ENCODE measurements at regions not wholly inside any gene's neighbourhood (a gene's known extent, or its start where the extent isn't known, plus 50 kb on each side); places are given as distances from the start of the nearest gene placed in this dataset.

DNA sequence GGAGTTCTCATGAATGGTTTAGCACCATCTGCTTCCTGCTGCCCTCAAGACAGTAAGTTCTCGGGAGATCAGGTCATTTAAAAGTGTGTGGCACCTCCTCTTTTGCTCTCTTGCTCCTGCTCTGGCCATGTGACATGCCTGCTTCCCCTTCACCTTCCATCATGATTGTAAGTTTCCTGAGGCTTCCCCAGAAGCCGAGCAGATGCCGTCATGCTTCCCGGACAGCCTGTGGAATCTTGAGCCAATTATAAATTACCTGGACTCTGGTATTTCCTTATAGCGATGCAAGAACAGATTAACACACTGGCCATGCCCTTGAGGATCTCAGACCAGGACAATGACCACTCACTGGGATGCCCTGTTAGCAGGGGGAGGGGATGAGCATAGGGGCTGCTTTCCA is 212.3 kb downstream of the MATN1 start:
- TF ChIP-seq, protein P1, sequence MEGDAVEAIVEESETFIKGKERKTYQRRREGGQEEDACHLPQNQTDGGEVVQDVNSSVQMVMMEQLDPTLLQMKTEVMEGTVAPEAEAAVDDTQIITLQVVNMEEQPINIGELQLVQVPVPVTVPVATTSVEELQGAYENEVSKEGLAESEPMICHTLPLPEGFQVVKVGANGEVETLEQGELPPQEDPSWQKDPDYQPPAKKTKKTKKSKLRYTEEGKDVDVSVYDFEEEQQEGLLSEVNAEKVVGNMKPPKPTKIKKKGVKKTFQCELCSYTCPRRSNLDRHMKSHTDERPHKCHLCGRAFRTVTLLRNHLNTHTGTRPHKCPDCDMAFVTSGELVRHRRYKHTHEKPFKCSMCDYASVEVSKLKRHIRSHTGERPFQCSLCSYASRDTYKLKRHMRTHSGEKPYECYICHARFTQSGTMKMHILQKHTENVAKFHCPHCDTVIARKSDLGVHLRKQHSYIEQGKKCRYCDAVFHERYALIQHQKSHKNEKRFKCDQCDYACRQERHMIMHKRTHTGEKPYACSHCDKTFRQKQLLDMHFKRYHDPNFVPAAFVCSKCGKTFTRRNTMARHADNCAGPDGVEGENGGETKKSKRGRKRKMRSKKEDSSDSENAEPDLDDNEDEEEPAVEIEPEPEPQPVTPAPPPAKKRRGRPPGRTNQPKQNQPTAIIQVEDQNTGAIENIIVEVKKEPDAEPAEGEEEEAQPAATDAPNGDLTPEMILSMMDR (IDR thresholded peaks at IDR 0.05; ENCODE audit: low read depth, low read length): no peak
- TF ChIP-seq POLR2A (IDR thresholded peaks at IDR 0.05; ENCODE audit: extremely low read depth, insufficient read length): no peak

All from NB4 (cell line).